ENCODE measurements at regions not wholly inside any gene's neighbourhood (a gene's known extent, or its start where the extent isn't known, plus 50 kb on each side); places are given as distances from the start of the nearest gene placed in this dataset.

GRCh38 chr5:145544401-145544800 is 290.7 kb downstream of the PRELID2 start:
- no peak for DNase-seq

GRCh38 chr5:145543968-145544367 is 291.2 kb downstream of the PRELID2 start:
- Histone ChIP-seq H3K4me3 (ENCODE audit: low read depth, low read length) (no peak overlapping the region), H3K27ac (no peak overlapping the region), H3K36me3 (no peaks in the 10 kb centered on the region), H3K9me3 (ENCODE audit: severe bottlenecking) (no peaks in the 10 kb centered on the region), H3K27me3 (ENCODE audit: insufficient read depth, low read depth, severe bottlenecking) (no peaks in the 10 kb centered on the region)
- no peak for DNase-seq
- TF ChIP-seq CTCF (IDR thresholded peaks at IDR 0.05; ENCODE audit: low read depth, low read length), result no peak

More at GRCh38 chr5:145544401-145544800, 290.7 kb downstream of the PRELID2 start:
- H3K27ac ChIP-seq, result no peak overlapping the region
- no peak for TF ChIP-seq CTCF (IDR thresholded peaks at IDR 0.05; ENCODE audit: low read depth, low read length)
- H3K36me3 ChIP-seq, result no peaks in the 10 kb centered on the region
- no peak overlapping the region for H3K4me3 ChIP-seq (ENCODE audit: low read depth, low read length)
- no peaks in the 10 kb centered on the region for H3K27me3 ChIP-seq (ENCODE audit: insufficient read depth, low read depth, severe bottlenecking)
- no peaks in the 10 kb centered on the region for H3K9me3 ChIP-seq (ENCODE audit: severe bottlenecking)

- no peaks in the 10 kb centered on the region for H3K27me3 ChIP-seq (ENCODE audit: insufficient read depth, low read depth, severe bottlenecking)
- peaks cover 5% of the 10 kb centered on the region for H3K9me3 ChIP-seq (ENCODE audit: severe bottlenecking)
- TF ChIP-seq CTCF (IDR thresholded peaks at IDR 0.05; ENCODE audit: low read depth, low read length), result no peak
- no peak overlapping the region for H3K4me3 ChIP-seq (ENCODE audit: low read depth, low read length)
- DNase-seq, result no peak
- H3K27ac ChIP-seq, result no peak overlapping the region
- no peaks in the 10 kb centered on the region for H3K36me3 ChIP-seq
Measured at GRCh38 chr5:145540375-145540774, 294.8 kb downstream of the PRELID2 start.

- H3K36me3 ChIP-seq, result no peaks in the 10 kb centered on the region
- H3K9me3 ChIP-seq (ENCODE audit: severe bottlenecking), result peaks cover 5% of the 10 kb centered on the region
- no peak for DNase-seq
- TF ChIP-seq CTCF (IDR thresholded peaks at IDR 0.05; ENCODE audit: low read depth, low read length), result no peak
- H3K27ac ChIP-seq, result no peak overlapping the region
- H3K4me3 ChIP-seq (ENCODE audit: low read depth, low read length), result no peak overlapping the region
- H3K27me3 ChIP-seq (ENCODE audit: insufficient read depth, low read depth, severe bottlenecking), result no peaks in the 10 kb centered on the region
Measured at GRCh38 chr5:145539201-145539600, 295.9 kb downstream of the PRELID2 start.

GRCh38 chr5:145536133-145536532 is 299.0 kb downstream of the PRELID2 start:
- DNase-seq, result no peak
- no peak for TF ChIP-seq CTCF (IDR thresholded peaks at IDR 0.05; ENCODE audit: low read depth, low read length)
- H3K36me3 ChIP-seq, result no peaks in the 10 kb centered on the region
- no peaks in the 10 kb centered on the region for H3K27me3 ChIP-seq (ENCODE audit: insufficient read depth, low read depth, severe bottlenecking)
- H3K4me3 ChIP-seq (ENCODE audit: low read depth, low read length), result no peak overlapping the region
- H3K27ac ChIP-seq, result no peak overlapping the region
- H3K9me3 ChIP-seq (ENCODE audit: severe bottlenecking), result peaks cover 5% of the 10 kb centered on the region

GRCh38 chr5:145531038-145531734 is 304.0 kb downstream of the PRELID2 start:
- Histone ChIP-seq H3K36me3 (no peaks in the 10 kb centered on the region), H3K9me3 (ENCODE audit: severe bottlenecking) (no peaks in the 10 kb centered on the region), H3K27me3 (ENCODE audit: insufficient read depth, low read depth, severe bottlenecking) (no peaks in the 10 kb centered on the region), H3K4me3 (ENCODE audit: low read depth, low read length) (no peak overlapping the region), H3K27ac (no peak overlapping the region)
- no peak for TF ChIP-seq CTCF (IDR thresholded peaks at IDR 0.05; ENCODE audit: low read depth, low read length)
- no peak for DNase-seq
